ENCODE measurements at regions not wholly inside any gene's neighbourhood (a gene's known extent, or its start where the extent isn't known, plus 50 kb on each side); places are given as distances from the start of the nearest gene placed in this dataset.
"Not testable (repeated sequence)": the region's sequence is repeated elsewhere in the genome, so short reads cannot be mapped to it uniquely, and the experiment has no call there.

GRCh38 chr12:116672010-116672409 lies 65.9 kb downstream of the SPRING1 start:
- H3K4me3 ChIP-seq (ENCODE audit: low read depth, low read length): no peak overlapping the region
- TF ChIP-seq CTCF (IDR thresholded peaks at IDR 0.05; ENCODE audit: low read depth, low read length): no peak

GRCh38 chr12:116670859-116671258 lies 67.0 kb downstream of the SPRING1 start:
- no peak for TF ChIP-seq CTCF (IDR thresholded peaks at IDR 0.05; ENCODE audit: low read depth, low read length)
- H3K4me3 ChIP-seq (ENCODE audit: low read depth, low read length): no peak overlapping the region

- no peak overlapping the region for H3K4me3 ChIP-seq (ENCODE audit: low read depth, low read length)
- no peak for TF ChIP-seq CTCF (IDR thresholded peaks at IDR 0.05; ENCODE audit: low read depth, low read length)
Measured at GRCh38 chr12:116667752-116668151, 70.1 kb downstream of the SPRING1 start.

- H3K4me3 ChIP-seq (ENCODE audit: low read depth, low read length): not testable (repeated sequence)
Measured at GRCh38 chr12:116666829-116667228, 71.0 kb downstream of the SPRING1 start.

GRCh38 chr12:116666305-116666673 lies 71.6 kb downstream of the SPRING1 start:
- no peak overlapping the region for H3K4me3 ChIP-seq (ENCODE audit: low read depth, low read length)
- TF ChIP-seq CTCF (IDR thresholded peaks at IDR 0.05; ENCODE audit: low read depth, low read length): no peak

GRCh38 chr12:116665666-116666304 lies 72.1 kb downstream of the SPRING1 start:
- no peak for TF ChIP-seq CTCF (IDR thresholded peaks at IDR 0.05; ENCODE audit: low read depth, low read length)
- no peak overlapping the region for H3K4me3 ChIP-seq (ENCODE audit: low read depth, low read length)

GRCh38 chr12:116664085-116664484 lies 73.8 kb downstream of the SPRING1 start:
- no peak for TF ChIP-seq CTCF (IDR thresholded peaks at IDR 0.05; ENCODE audit: low read depth, low read length)
- no peak overlapping the region for H3K4me3 ChIP-seq (ENCODE audit: low read depth, low read length)

GRCh38 chr12:116662612-116663144 lies 75.2 kb downstream of the SPRING1 start:
- H3K4me3 ChIP-seq (ENCODE audit: low read depth, low read length): no peak overlapping the region
- no peak for TF ChIP-seq CTCF (IDR thresholded peaks at IDR 0.05; ENCODE audit: low read depth, low read length)

All from WI38 (cell line).